Neuronal stem cell (in vitro differentiated cells): ENCODE measurements at regions not wholly inside any gene's neighbourhood (a gene's known extent, or its start where the extent isn't known, plus 50 kb on each side); places are given as distances from the start of the nearest gene placed in this dataset.

Experiments used
- DNase-seq: peaks from one replicate; pipeline ENCODE4 v3.0.0-alpha.2; 2013; ENCODE audit warnings: low spot score
- H2AFZ ChIP-seq: one replicate; pipeline ENCODE4 v1.6.1; 2013; ENCODE audit warnings: mild to moderate bottlenecking, low read length, inconsistent platforms
- H2AK5ac ChIP-seq: 2 replicates; pipeline ENCODE4 v1.6.1; 2013; ENCODE audit warnings: low read depth, mild to moderate bottlenecking, inconsistent platforms, low read length, moderate library complexity, mixed read lengths
- H2BK120ac ChIP-seq: 2 replicates; pipeline ENCODE4 v1.6.1; 2013; ENCODE audit warnings: low read depth, mild to moderate bottlenecking, inconsistent platforms, low read length, moderate library complexity, mixed read lengths
- H2BK12ac ChIP-seq: one replicate; pipeline ENCODE4 v1.6.1; 2013; ENCODE audit warnings: low read length, inconsistent platforms
- H2BK15ac ChIP-seq: 2 replicates; pipeline ENCODE4 v1.6.1; 2013; ENCODE audit warnings: mild to moderate bottlenecking, low read length, inconsistent platforms, mixed read lengths
- H2BK5ac ChIP-seq: one replicate; pipeline ENCODE4 v1.6.1; 2013; ENCODE audit warnings: inconsistent platforms, mild to moderate bottlenecking, low read length, moderate library complexity
- H3K14ac ChIP-seq: one replicate; pipeline ENCODE4 v1.6.1; 2013; ENCODE audit warnings: low read length, inconsistent platforms
- H3K18ac ChIP-seq: 2 replicates; pipeline ENCODE4 v1.6.1; 2013; ENCODE audit warnings: low read length, inconsistent platforms
- H3K23ac ChIP-seq: 2 replicates; pipeline ENCODE4 v1.6.1; 2013; ENCODE audit warnings: low read depth, mild to moderate bottlenecking, mixed read lengths, low read length, inconsistent platforms; ENCODE audit not compliant: poor library complexity
- H3K27ac ChIP-seq: replicated peaks from 3 replicates; pipeline ENCODE4 v1.5.1; 2013; ENCODE audit warnings: low read length, inconsistent platforms
- H3K27me3 ChIP-seq, 3 experiments: 2 replicates each; pipeline ENCODE4 v1.6.1; 2013; ENCODE audit warnings: low read length in 3 of 3, mild to moderate bottlenecking in 2 of 3, inconsistent platforms in 1 of 3, low read depth in 1 of 3, mixed read lengths in 1 of 3, moderate library complexity in 1 of 3; ENCODE audit not compliant: control insufficient read depth in 3 of 3, insufficient read depth in 3 of 3
- H3K36me3 ChIP-seq, 2 donors: replicated peaks in 1 of 2; 2 replicates each; pipeline ENCODE4 v1.6.1; 2013; ENCODE audit warnings: low read length in 2 of 2; ENCODE audit not compliant: control insufficient read depth in 2 of 2, insufficient read depth in 2 of 2
- H3K4ac ChIP-seq: 2 replicates; pipeline ENCODE4 v1.6.1; 2013; ENCODE audit warnings: inconsistent platforms, mild to moderate bottlenecking, low read length, moderate library complexity
- H3K4me1 ChIP-seq, 2 donors: 1 replicate in 1 of 2; 2 replicates in 1 of 2; pipeline ENCODE4 v1.6.1; 2013; ENCODE audit warnings: low read length in 2 of 2, low read depth in 1 of 2; ENCODE audit not compliant: control insufficient read depth in 2 of 2, insufficient read depth in 1 of 2
- H3K4me2 ChIP-seq: one replicate; pipeline ENCODE4 v1.6.1; 2013; ENCODE audit warnings: mild to moderate bottlenecking, low read length, inconsistent platforms; ENCODE audit not compliant: insufficient read depth, poor library complexity, severe bottlenecking
- H3K4me3 ChIP-seq, 2 donors: 2 replicates each; pipeline ENCODE4 v1.5.1; 2013; ENCODE audit warnings: low read length in 2 of 2, mild to moderate bottlenecking in 2 of 2, inconsistent platforms in 1 of 2, moderate library complexity in 1 of 2
- H3K79me1 ChIP-seq: one replicate; pipeline ENCODE4 v1.6.1; 2013; ENCODE audit warnings: low read depth, mild to moderate bottlenecking, inconsistent platforms, low read length, moderate library complexity
- H3K9ac ChIP-seq: one replicate; pipeline ENCODE4 v1.6.1; 2013; ENCODE audit warnings: mild to moderate bottlenecking, low read depth, low read length, inconsistent platforms; ENCODE audit not compliant: poor library complexity
- H3K9me3 ChIP-seq, 2 donors: replicated peaks in 1 of 2; 2 replicates each; pipeline versions ENCODE3 to v1.6.1; 2013; ENCODE audit warnings: low read length in 2 of 2, mild to moderate bottlenecking in 2 of 2, inconsistent platforms in 1 of 2, low read depth in 1 of 2, mixed read lengths in 1 of 2, moderate library complexity in 1 of 2; ENCODE audit not compliant: control insufficient read depth in 2 of 2, insufficient read depth in 1 of 2
- H4K8ac ChIP-seq: one replicate; pipeline ENCODE4 v1.6.1; 2013; ENCODE audit warnings: low read depth, mild to moderate bottlenecking, inconsistent platforms, low read length, moderate library complexity
- H4K91ac ChIP-seq: one replicate; pipeline ENCODE4 v1.6.1; 2013; ENCODE audit warnings: low read length, low read depth, mild to moderate bottlenecking, inconsistent platforms; ENCODE audit not compliant: poor library complexity
- WGBS, 2 donors: extraction: QIAGEN DNeasy Blood & Tissue Kit; methylation state at CpG; one replicate each; pipeline ENCODE4 v1.1.7; 2013; ENCODE audit warnings: missing lambda C conversion rate in 2 of 2, mixed read lengths in 1 of 2; ENCODE audit not compliant: insufficient read length in 2 of 2, insufficient replicate concordance in 1 of 2; ENCODE audit errors: extremely low coverage in 2 of 2; 5-methylcytosine and 5-hydroxymethylcytosine counted together

GRCh38 chr11:106321601-106322000 is 244.1 kb downstream of the AASDHPPT start:
- no peak overlapping the region for H2AK5ac ChIP-seq
- no peak overlapping the region for H2AFZ ChIP-seq
- DNase-seq: no peak
- WGBS, 2 donors: no CpG with 5 or more reads among the region's 1 CpG
- no peak overlapping the region for H3K4me3 ChIP-seq
- no peak overlapping the region for H3K4me2 ChIP-seq
- no peaks in the 10 kb centered on the region for H3K79me1 ChIP-seq
- H3K18ac ChIP-seq: no peak overlapping the region
- H3K9ac ChIP-seq: no peak overlapping the region
- no peak overlapping the region for H4K8ac ChIP-seq
- H3K4me1 ChIP-seq: no peaks in the 10 kb centered on the region
- H3K27me3 ChIP-seq: no peaks in the 10 kb centered on the region
- no peak overlapping the region for H3K4ac ChIP-seq
- no peak overlapping the region for H2BK15ac ChIP-seq
- no peak overlapping the region for H3K14ac ChIP-seq
- H3K23ac ChIP-seq: no peak overlapping the region
- no peak overlapping the region for H2BK12ac ChIP-seq
- no peak overlapping the region for H2BK5ac ChIP-seq
- H3K9me3 ChIP-seq: peaks cover 6 to 12% of the 10 kb centered on the region in 2 donors
- H3K36me3 ChIP-seq: no peaks in the 10 kb centered on the region
- no peak overlapping the region for H3K27ac ChIP-seq
- no peak overlapping the region for H2BK120ac ChIP-seq
- H4K91ac ChIP-seq: no peak overlapping the region

GRCh38 chr11:106322106-106322505 is 244.6 kb downstream of the AASDHPPT start:
- Histone ChIP-seq H3K18ac (no peak overlapping the region), H2BK120ac (no peak overlapping the region), H2AFZ (no peak overlapping the region), H2BK12ac (no peak overlapping the region), H4K91ac (no peak overlapping the region), H3K4me1 (peaks cover 0 to 1% of the 10 kb centered on the region in 2 donors), H3K79me1 (no peaks in the 10 kb centered on the region), H3K4me3 (no peak overlapping the region), H2AK5ac (no peak overlapping the region), H3K14ac (no peak overlapping the region), H2BK5ac (no peak overlapping the region), H3K36me3 (no peaks in the 10 kb centered on the region), H3K4me2 (no peak overlapping the region), H3K27ac (no peak overlapping the region), H4K8ac (no peak overlapping the region), H3K27me3 (no peaks in the 10 kb centered on the region), H3K23ac (no peak overlapping the region), H3K9ac (no peak overlapping the region), H3K4ac (no peak overlapping the region), H2BK15ac (no peak overlapping the region), H3K9me3 (peaks cover 6 to 12% of the 10 kb centered on the region in 2 donors)
- no CpG with 5 or more reads among the region's 2 CpGs for WGBS, 2 donors
- no peak for DNase-seq

- H3K27me3 ChIP-seq: no peaks in the 10 kb centered on the region
- no CpG with 5 or more reads among the region's 3 CpGs for WGBS, 2 donors
- no peak overlapping the region for H2BK12ac ChIP-seq
- no peak overlapping the region for H3K4me2 ChIP-seq
- H3K23ac ChIP-seq: no peak overlapping the region
- no peak overlapping the region for H4K8ac ChIP-seq
- H4K91ac ChIP-seq: no peak overlapping the region
- no peak for DNase-seq
- no peak overlapping the region for H3K4ac ChIP-seq
- no peak overlapping the region for H2BK15ac ChIP-seq
- no peak overlapping the region for H3K18ac ChIP-seq
- no peak overlapping the region for H3K14ac ChIP-seq
- no peak overlapping the region for H2BK120ac ChIP-seq
- no peak overlapping the region for H3K27ac ChIP-seq
- no peak overlapping the region for H2AFZ ChIP-seq
- H3K9me3 ChIP-seq: no peaks in the 10 kb centered on the region
- H2AK5ac ChIP-seq: no peak overlapping the region
- peaks cover 0 to 2% of the 10 kb centered on the region in 2 donors for H3K4me1 ChIP-seq
- H3K36me3 ChIP-seq: no peaks in the 10 kb centered on the region
- H2BK5ac ChIP-seq: no peak overlapping the region
- no peaks in the 10 kb centered on the region for H3K79me1 ChIP-seq
- H3K9ac ChIP-seq: no peak overlapping the region
- H3K4me3 ChIP-seq: no peak overlapping the region
Measured at GRCh38 chr11:106326087-106326486, 248.6 kb downstream of the AASDHPPT start.

- Histone ChIP-seq H3K23ac (no peak overlapping the region), H3K27me3 (no peaks in the 10 kb centered on the region), H3K27ac (no peak overlapping the region), H2AK5ac (no peak overlapping the region), H3K9me3 (no peaks in the 10 kb centered on the region), H3K4me1 (peaks cover 0 to 2% of the 10 kb centered on the region in 2 donors), H2BK12ac (no peak overlapping the region), H3K14ac (no peak overlapping the region), H3K4ac (no peak overlapping the region), H3K4me2 (no peak overlapping the region), H2AFZ (no peak overlapping the region), H3K9ac (no peak overlapping the region), H2BK5ac (no peak overlapping the region), H2BK120ac (no peak overlapping the region), H3K4me3 (no peak overlapping the region), H3K36me3 (no peaks in the 10 kb centered on the region), H4K91ac (peak overlapping the region; percentile 6), H4K8ac (no peak overlapping the region), H3K18ac (no peak overlapping the region), H3K79me1 (no peaks in the 10 kb centered on the region), H2BK15ac (no peak overlapping the region)
- WGBS, 2 donors: no CpG with 5 or more reads among the region's 3 CpGs
- DNase-seq: no peak
Measured at GRCh38 chr11:106327134-106327533, 249.7 kb downstream of the AASDHPPT start.
